Stomach (tissue), 8 donors: ENCODE measurements at regions not wholly inside any gene's neighbourhood (a gene's known extent, or its start where the extent isn't known, plus 50 kb on each side); places are given as distances from the start of the nearest gene placed in this dataset.

ENCODE experiments used
- DNase-seq, 2 donors: peaks; one replicate each; pipeline versions ENCODE4 v3.0.0 to v3.0.0-alpha.2; 2013 to 2019
- H3K27ac ChIP-seq, 5 donors: fragments of 200-600 bp in 4 of 5; sonication (generic) in 4 of 5; one replicate each; pipeline ENCODE4 v1.5.1; 2013 to 2019; ENCODE audit warnings: mild to moderate bottlenecking in 1 of 5, moderate library complexity in 1 of 5
- H3K27me3 ChIP-seq, 3 donors: fragments of 200-600 bp; sonication (generic); one replicate each; pipeline ENCODE4 v1.5.1; 2017 to 2019; ENCODE audit warnings: mixed run types in 1 of 3
- H3K36me3 ChIP-seq, 4 donors: fragments of 200-600 bp; sonication (generic); 1 replicate in 3 of 4; 2 replicates in 1 of 4; pipeline ENCODE4 v1.5.1; 2016 to 2019
- H3K4me1 ChIP-seq, 4 donors: fragments of 200-600 bp; sonication (generic); one replicate each; pipeline ENCODE4 v1.5.1; 2016 to 2019
- H3K4me3 ChIP-seq, 4 donors: fragments of 200-600 bp; sonication (generic) in 3 of 4; one replicate each; pipeline ENCODE4 v1.5.1; 2016 to 2019; ENCODE audit warnings: mild to moderate bottlenecking in 1 of 4
- H3K9me3 ChIP-seq, 4 donors: fragments of 200-600 bp; sonication (generic); one replicate each; pipeline ENCODE4 v1.5.1; 2016 to 2019
- CTCF ChIP-seq, 7 experiments: fragments of 450-650 bp in 4 of 7; fragments of 200-600 bp in 3 of 7; sonication (generic) in 3 of 7; IDR thresholded peaks; one replicate each; pipeline ENCODE4 v1.5.1; 2016 to 2019; ENCODE audit warnings: antibody characterized with exemption in 7 of 7, control low read depth in 2 of 7, mild to moderate bottlenecking in 1 of 7
- EP300 ChIP-seq: sonication (generic); formaldehyde crosslinking; IDR thresholded peaks from one replicate; pipeline ENCODE4 v1.6.1; 2017; ENCODE audit warnings: antibody characterized with exemption
- POLR2A ChIP-seq, 4 donors: fragments of 450-650 bp; IDR thresholded peaks; one replicate each; pipeline ENCODE4 v1.6.1; 2016; ENCODE audit warnings: antibody characterized with exemption in 4 of 4, control low read depth in 2 of 4, mild to moderate bottlenecking in 1 of 4, moderate library complexity in 1 of 4
- POLR2AphosphoS5 ChIP-seq, 3 donors: sonication (generic); formaldehyde crosslinking; IDR thresholded peaks; one replicate each; pipeline ENCODE4 v1.6.1; 2016; ENCODE audit warnings: antibody characterized with exemption in 3 of 3
- WGBS, 5 donors: extraction: QIAGEN DNeasy Blood & Tissue Kit in 3 of 5; methylation state at CpG; one replicate each; pipeline versions ENCODE4 v1.1.5 to v1.1.7; 2013 to 2018; 5-methylcytosine and 5-hydroxymethylcytosine counted together
- intact Hi-C: fragments of 100-400 bp; cut with DNase I; formaldehyde crosslinking; loops from one replicate; pipeline ENCODE4 v1.15.1; 2023; ENCODE audit warnings: low total_unique reads
- donor health status: healthy with polysubstance abuse.
- donor health status: Bipolar disorder and iron deficiency.
- donor health status: healthy.

GRCh38 chr2:56099963-56100362 lies 83.8 kb upstream of the CCDC85A start:
- intact Hi-C loops = no loop called here
- DNase-seq = no peak
- no peak for TF ChIP-seq EP300
- no peak for TF ChIP-seq CTCF (IDR thresholded peaks at IDR 0.05)
- TF ChIP-seq POLR2AphosphoS5 (IDR thresholded peaks at IDR 0.05) = no peak
- TF ChIP-seq POLR2A (IDR thresholded peaks at IDR 0.05) = no peak

DNA sequence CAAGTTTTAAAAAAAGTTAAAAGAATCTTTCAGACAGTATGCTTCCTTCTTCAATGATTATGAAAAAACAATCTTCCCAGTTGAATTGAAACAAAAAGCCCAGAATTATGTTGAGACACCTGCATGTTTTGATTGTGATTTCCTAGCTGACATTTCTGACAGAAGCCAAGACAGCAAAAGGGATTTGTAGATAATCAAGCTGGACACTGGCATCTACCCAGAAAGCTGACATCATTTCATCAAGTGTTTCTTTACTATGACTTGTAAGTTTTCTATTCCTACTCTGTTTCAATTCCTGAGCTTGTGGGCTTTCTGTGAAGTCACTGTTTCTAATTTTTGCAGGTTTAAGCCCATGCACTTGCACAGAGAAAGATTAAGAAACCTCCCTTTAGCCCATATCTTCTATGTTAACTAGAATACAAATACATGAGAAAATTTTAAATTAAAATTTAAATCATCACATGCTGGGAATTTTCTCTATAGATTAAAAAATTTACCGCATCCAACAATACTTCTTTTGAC lies 82.9 kb upstream of the CCDC85A start:
- Histone ChIP-seq H3K9me3 (no peaks in the 10 kb centered on the region), H3K4me1 (no peaks in the 10 kb centered on the region), H3K27ac (no peak overlapping the region), H3K36me3 (no peaks in the 10 kb centered on the region), H3K4me3 (no peak overlapping the region), H3K27me3 (no peaks in the 10 kb centered on the region)
- TF ChIP-seq POLR2A (IDR thresholded peaks at IDR 0.05) (no peak), POLR2AphosphoS5 (IDR thresholded peaks at IDR 0.05) (no peak), CTCF (IDR thresholded peaks at IDR 0.05) (no peak), EP300 (no peak)
- intact Hi-C loops = no loop called here
- no peak for DNase-seq
- 89 to 96% (median 93%) methylated on average over 1 of the region's 1 CpG for WGBS, 5 donors

More at GRCh38 chr2:56099963-56100362, 83.8 kb upstream of the CCDC85A start:
- no peak overlapping the region for H3K4me3 ChIP-seq
- H3K9me3 ChIP-seq = no peaks in the 10 kb centered on the region
- no peaks in the 10 kb centered on the region for H3K4me1 ChIP-seq
- no peak overlapping the region for H3K27ac ChIP-seq
- H3K36me3 ChIP-seq = no peaks in the 10 kb centered on the region
- H3K27me3 ChIP-seq = no peaks in the 10 kb centered on the region

DNA sequence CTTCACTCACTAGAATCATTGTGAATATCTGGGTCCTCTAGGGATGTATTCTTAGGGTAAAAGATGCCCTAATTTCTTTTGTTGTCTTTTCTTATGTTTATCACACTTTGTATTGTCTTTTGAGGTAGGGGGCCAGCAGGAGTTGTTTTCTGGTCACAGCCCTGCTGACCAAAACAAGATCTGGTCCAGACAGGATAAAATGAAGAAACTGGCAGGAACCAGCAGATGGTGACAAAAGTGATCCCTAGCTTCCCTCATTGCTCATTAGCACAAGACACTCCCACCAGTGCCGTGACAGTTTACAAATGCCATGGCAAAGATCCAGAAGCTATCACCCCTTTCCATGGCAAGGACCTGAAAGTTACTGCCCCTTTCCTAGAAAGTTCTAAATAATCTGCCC lies 81.7 kb upstream of the CCDC85A start:
- no peak for DNase-seq
- TF ChIP-seq EP300 = no peak
- no peak for TF ChIP-seq CTCF (IDR thresholded peaks at IDR 0.05)
- no peak for TF ChIP-seq POLR2AphosphoS5 (IDR thresholded peaks at IDR 0.05)
- TF ChIP-seq POLR2A (IDR thresholded peaks at IDR 0.05) = no peak
- Histone ChIP-seq H3K4me1 (no peaks in the 10 kb centered on the region), H3K4me3 (no peak overlapping the region), H3K36me3 (no peaks in the 10 kb centered on the region), H3K27ac (no peak overlapping the region), H3K9me3 (no peaks in the 10 kb centered on the region), H3K27me3 (no peaks in the 10 kb centered on the region)
- WGBS, 5 donors = 0 to 25% (median 5%) methylated on average over 1 of the region's 1 CpG
- intact Hi-C loops = no loop called here

DNA sequence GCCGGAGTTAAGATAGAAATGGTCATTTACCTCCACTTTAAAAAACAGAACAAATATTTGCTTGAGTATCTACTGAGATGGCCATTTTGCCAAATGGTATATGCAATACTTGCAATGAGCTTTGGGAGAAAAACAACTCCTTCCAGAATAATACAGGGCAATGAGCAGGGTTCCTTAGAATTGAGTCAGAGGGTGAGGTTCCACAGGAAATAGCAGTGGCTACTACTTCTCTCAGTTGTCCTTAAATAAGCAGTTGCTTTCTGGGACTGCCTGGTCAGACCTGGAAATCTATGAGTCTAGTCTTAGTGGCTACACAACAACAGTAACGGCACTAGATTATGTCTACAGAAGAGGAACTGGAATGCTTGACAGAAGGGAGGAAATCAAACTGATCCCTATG lies 80.9 kb upstream of the CCDC85A start:
- Histone ChIP-seq H3K4me1 (no peaks in the 10 kb centered on the region), H3K9me3 (no peaks in the 10 kb centered on the region), H3K27me3 (no peaks in the 10 kb centered on the region), H3K36me3 (no peaks in the 10 kb centered on the region), H3K27ac (no peak overlapping the region), H3K4me3 (no peak overlapping the region)
- WGBS, 5 donors = 73 to 87% (median 78%) methylated on average over 2 of the region's 2 CpGs
- intact Hi-C loops = no loop called here
- no peak for DNase-seq
- TF ChIP-seq POLR2A (IDR thresholded peaks at IDR 0.05) (no peak), CTCF (IDR thresholded peaks at IDR 0.05) (no peak), EP300 (no peak), POLR2AphosphoS5 (IDR thresholded peaks at IDR 0.05) (no peak)
